NCI-H748 treated with DMSO at 0.1 percent for 48 hours (cell line): ENCODE measurements at regions not wholly inside any gene's neighbourhood (a gene's known extent, or its start where the extent isn't known, plus 50 kb on each side); places are given as distances from the start of the nearest gene placed in this dataset.
A peak's percentile ranks its signal among the peaks of the same experiment; 100 is the strongest.

Source experiments
- DNase-seq: peaks from one replicate; lab custom pipeline; 2025; lab: John Stamatoyannopoulos, UW

DNA sequence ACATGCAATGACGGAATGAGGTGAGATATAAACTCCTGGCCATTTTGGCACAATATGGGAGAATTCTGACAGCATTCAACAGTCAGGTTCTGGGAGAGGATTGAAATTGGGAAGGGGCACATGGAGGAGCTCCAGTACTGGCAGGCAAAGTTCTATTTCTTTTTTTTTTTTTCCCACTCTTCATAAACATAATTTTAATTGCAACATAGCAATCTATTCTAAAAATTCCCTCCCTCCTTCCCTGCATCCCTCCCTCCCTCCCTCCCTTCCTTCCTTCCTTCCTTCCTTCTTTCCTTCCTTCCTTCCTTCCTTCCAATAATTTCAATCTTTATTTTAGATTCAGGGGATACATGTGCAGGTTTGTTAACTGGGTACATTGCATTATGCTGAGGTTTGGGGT, 93.2 kb downstream of the PTCSC3 start:
- no peak for DNase-seq

DNA sequence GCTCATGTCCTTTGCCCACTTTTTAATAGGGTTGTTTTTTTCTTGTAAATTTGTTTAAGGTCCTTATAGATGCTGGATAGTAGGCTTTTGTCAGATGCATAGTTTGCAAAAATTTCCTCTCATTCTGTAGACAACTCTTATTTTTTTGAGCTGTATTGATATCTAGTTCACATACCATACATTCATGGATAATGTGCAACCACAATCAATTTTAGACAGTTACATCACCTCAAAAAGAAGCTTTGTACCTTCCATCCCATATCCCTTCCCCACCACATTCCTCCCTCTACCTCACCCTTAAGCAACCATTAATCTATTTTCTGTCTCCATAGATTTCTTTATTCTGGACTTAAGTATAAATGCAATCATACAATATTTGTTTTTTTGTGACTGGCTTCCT, 98.4 kb downstream of the PTCSC3 start:
- no peak for DNase-seq

GRCh38 chr14:36076197-36076596, 100.3 kb downstream of the PTCSC3 start:
- DNase-seq, result no peak

GRCh38 chr14:36075203-36075602, 101.3 kb downstream of the PTCSC3 start:
- DNase-seq, result no peak

- DNase-seq, result no peak
These were observed 105.8 kb downstream of the PTCSC3 start for GRCh38 chr14:36070720-36071043.

GRCh38 chr14:36070031-36070719, 106.3 kb downstream of the PTCSC3 start:
- peak; percentile 72 for DNase-seq

- peak; percentile 69 for DNase-seq
These were observed 107.0 kb downstream of the PTCSC3 start for GRCh38 chr14:36069535-36069900.

GRCh38 chr14:36068777-36069534, 107.6 kb downstream of the PTCSC3 start:
- no peak for DNase-seq

DNA sequence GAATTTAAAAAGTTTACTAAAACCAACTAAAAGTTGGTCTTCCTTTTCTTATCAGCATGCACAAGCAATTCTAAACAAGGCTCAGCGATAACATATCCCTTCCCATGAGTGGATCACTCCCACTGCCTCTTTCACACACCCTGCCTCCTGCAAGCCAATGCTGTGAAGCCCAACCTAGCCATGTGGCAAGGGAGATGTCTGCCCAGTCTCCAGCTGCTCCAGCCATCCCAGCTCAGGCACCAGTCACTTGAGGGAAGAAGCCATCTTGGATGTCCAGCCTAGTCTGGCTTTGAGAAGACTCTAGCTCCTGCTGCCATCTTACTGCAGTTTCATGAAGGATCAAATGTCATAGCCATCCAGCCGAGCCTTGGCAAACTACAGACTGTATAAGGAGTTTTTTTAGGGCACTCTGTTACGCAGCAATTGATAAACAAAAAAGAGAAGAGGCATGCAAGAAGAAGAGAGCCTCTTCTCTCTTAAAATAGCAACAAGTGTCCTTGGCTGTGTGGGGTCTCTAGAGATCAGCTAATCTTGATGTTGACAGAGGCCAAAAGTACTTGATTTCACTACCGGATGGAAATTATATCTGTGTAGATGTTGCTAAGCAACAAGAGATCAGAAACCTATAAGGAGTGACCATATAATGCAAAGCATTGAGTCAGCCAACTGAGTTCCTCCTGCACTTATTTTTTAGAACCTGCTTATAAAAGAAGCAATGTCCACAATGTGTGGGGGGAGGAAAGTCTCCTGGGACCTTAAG, 108.9 kb downstream of the PTCSC3 start:
- DNase-seq, result peak; percentile 72

- no peak for DNase-seq
These were observed 109.9 kb downstream of the PTCSC3 start for GRCh38 chr14:36066636-36067035.

- DNase-seq, result no peak
These were observed 110.7 kb downstream of the PTCSC3 start for GRCh38 chr14:36065831-36066230.

- DNase-seq, result no peak
These were observed 117.0 kb downstream of the PTCSC3 start for GRCh38 chr14:36059531-36059930.

DNA sequence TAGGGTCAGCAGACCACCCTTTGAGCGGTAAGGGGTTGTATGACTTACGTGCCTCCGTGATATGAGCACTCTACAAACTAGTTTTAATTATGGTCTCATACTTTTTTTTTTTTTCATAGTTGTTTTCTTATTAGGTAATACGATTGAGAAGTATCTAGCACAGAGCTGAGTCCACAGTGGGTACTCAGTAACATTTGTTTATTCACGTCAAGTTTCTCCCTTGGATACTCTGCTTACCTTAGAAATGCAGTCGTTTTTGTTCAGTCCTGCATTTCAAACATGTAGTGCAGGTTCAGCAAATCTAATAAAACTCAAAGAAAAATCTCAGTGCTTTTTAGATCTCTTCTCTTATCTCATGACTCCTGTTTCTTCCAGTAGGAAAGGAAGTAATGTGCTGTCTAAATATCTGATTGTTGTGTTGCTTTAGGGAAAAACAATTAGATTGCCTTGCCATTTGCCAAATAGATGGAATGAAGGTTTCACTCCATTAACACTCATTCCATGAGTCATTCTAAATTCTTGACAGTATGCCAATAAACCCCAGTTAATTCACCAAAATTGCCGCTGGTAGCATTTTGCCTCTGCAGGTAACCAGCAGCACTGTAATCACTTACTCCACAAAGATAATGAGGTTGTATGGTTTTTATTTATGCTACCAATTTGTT, 118.9 kb downstream of the PTCSC3 start:
- no peak for DNase-seq

GRCh38 chr14:36056845-36057244, 119.7 kb downstream of the PTCSC3 start:
- no peak for DNase-seq

- DNase-seq, result no peak
These were observed 120.8 kb downstream of the PTCSC3 start for GRCh38 chr14:36055681-36056225.

DNA sequence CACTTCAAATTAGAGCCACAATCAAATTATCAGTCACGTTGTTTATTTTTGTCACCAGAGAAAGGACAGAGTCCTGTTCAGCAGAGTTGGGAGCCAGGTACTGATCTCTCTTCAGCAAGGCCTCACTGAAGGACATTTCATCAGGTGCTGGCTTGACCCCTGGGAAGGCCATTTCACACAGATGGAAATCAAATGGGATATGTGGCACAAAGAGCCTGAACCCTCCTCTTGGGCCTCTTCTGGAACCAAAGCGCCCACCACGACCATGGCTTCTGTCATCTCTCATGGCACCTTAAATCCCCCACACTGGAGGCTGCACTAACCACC, 121.5 kb downstream of the PTCSC3 start:
- no peak for DNase-seq

- no peak for DNase-seq
These were observed 122.0 kb downstream of the PTCSC3 start for GRCh38 chr14:36054353-36055051.

DNA sequence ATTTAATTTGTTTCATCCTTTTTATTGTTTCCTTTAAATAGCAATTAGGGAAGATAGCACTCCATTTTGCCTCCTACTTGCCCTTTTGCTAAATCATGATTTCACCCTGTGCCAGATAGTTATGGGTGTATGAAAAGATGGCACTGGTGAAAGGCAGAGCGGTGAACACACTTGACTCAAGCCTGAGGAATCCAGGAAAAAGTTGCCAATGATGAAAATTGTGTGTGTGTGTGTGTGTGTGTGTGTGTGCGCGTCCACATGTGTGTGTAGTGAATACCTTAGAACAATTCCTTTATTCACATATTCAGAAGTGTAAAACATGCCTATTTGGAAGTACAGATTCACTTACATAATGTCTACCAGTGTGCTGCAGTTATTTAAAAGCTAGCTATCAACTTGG, 123.8 kb downstream of the PTCSC3 start:
- no peak for DNase-seq

DNA sequence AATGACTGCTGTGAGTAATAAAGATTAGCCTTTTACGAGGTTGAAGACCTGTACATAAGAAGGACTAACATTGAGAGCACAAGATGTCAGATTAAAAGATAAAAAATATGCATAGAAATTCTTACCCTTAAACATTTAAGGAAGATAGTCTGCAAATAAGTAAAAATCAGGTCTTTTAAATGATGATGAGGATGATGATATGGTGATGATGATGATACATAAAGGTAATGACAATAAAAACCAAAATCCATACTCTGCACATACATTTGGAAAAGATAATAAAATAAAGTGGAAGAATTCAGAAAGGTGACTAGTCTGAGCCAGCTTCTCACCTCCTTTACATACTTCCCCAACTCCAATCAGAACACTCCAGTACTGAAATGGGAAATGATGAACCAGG, 124.5 kb downstream of the PTCSC3 start:
- no peak for DNase-seq

- DNase-seq, result no peak
These were observed 127.9 kb downstream of the PTCSC3 start for GRCh38 chr14:36048667-36049066.

DNA sequence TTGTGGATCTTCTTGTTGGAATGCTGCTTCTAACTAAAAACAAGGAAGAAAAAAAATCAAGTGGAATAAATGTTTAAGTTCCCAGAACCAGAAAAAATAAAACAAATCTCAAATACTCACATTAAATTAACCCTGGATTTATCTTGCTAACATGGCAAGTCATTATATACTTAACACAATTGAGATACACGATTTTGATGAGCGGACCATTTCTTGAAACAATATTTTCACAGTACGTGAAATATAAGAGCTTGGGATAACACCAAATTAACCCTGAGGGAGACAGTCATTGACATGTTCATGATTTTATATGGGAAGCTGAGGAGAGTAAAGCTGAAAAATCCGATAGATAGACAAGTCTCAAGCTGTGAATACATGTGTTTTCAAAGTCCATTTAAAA, 128.6 kb downstream of the PTCSC3 start:
- DNase-seq, result no peak

DNA sequence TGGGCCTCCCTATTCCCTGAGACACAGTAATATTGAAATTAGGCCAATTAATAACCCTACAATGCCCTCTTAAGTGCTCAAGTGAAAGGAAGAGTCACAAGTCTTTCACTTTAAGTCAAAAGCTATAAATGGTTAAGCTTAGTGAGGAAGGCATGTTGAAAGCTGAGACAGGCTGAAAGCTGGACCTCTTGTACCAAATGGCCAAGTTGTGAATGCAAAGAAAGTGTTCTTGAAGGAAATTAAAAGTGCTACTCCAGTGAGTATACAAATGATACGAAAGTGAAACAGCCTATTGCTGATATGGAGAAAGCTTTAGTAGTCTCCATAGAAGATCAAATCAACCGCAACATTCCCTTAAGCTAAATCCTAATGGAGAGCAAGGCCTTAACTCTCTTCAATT, 140.8 kb downstream of the PTCSC3 start:
- no peak for DNase-seq
